ENCODE measurements at regions not wholly inside any gene's neighbourhood (a gene's known extent, or its start where the extent isn't known, plus 50 kb on each side); places are given as distances from the start of the nearest gene placed in this dataset.

- no peaks in the 10 kb centered on the region for H4K20me1 ChIP-seq (ENCODE audit: insufficient read depth)
- H3K4me3 ChIP-seq, result no peak overlapping the region
- H3F3A ChIP-seq (ENCODE audit: insufficient read depth), result no peaks in the 10 kb centered on the region
- H3K4me2 ChIP-seq (ENCODE audit: unreplicated experiment), result no peak overlapping the region
- H3K27ac ChIP-seq, result no peak overlapping the region
- no peaks in the 10 kb centered on the region for H3K4me1 ChIP-seq (ENCODE audit: insufficient read depth)
- H3K9ac ChIP-seq, result no peak overlapping the region
- H3K27me3 ChIP-seq (replicated peaks; ENCODE audit: insufficient read depth), result peaks cover 22% of the 10 kb centered on the region; the same call in 1 of the 2 replicates
- in situ Hi-C loops (cut with MboI), result no loop called here
- H3K9me3 ChIP-seq (ENCODE audit: low read depth), result no peaks in the 10 kb centered on the region
- no peak overlapping the region for H2AFZ ChIP-seq
- H3K79me2 ChIP-seq (ENCODE audit: insufficient read depth), result no peaks in the 10 kb centered on the region
- no peak for DNase-seq
- 19 to 22% methylated on average over 2 of the region's 2 CpGs for WGBS, 2 experiments (ENCODE audit: low coverage in 1 of 2, low lambda C conversion rate in 2 of 2, missing lambda C conversion rate in 2 of 2)
- no peaks in the 10 kb centered on the region for H3K36me3 ChIP-seq (ENCODE audit: low read depth)
- TF ChIP-seq EZH2 (IDR thresholded peaks at IDR 0.05; ENCODE audit: insufficient read depth, poor library complexity, severe bottlenecking) (no peak), EZH2phosphoT487 (IDR thresholded peaks at IDR 0.05; ENCODE audit: insufficient read depth, low read depth) (no peak)
- 0 out of 2 replicates have a peak, but pooled peaks cover 3% of the 10 kb centered on the region for H3K9me2 ChIP-seq (ENCODE audit: insufficient read depth)
These were observed 88.9 kb upstream of the SIX3 start for GRCh38 chr2:44852594-44852993.

- H3K9me2 ChIP-seq (ENCODE audit: insufficient read depth), result 0 out of 2 replicates have a peak, but pooled peaks cover 3% of the 10 kb centered on the region
- no peaks in the 10 kb centered on the region for H3K4me1 ChIP-seq (ENCODE audit: insufficient read depth)
- no peaks in the 10 kb centered on the region for H3F3A ChIP-seq (ENCODE audit: insufficient read depth)
- H3K27me3 ChIP-seq (replicated peaks; ENCODE audit: insufficient read depth), result peaks cover 50% of the 10 kb centered on the region
- H3K9me3 ChIP-seq (ENCODE audit: low read depth), result no peaks in the 10 kb centered on the region
- TF ChIP-seq EZH2 (IDR thresholded peaks at IDR 0.05; ENCODE audit: insufficient read depth, poor library complexity, severe bottlenecking) (no peak), EZH2phosphoT487 (IDR thresholded peaks at IDR 0.05; ENCODE audit: insufficient read depth, low read depth) (no peak)
- no peaks in the 10 kb centered on the region for H3K79me2 ChIP-seq (ENCODE audit: insufficient read depth)
- DNase-seq, result no peak
- in situ Hi-C loops (cut with MboI), result no loop called here
- no peak overlapping the region for H3K4me3 ChIP-seq
- no peaks in the 10 kb centered on the region for H3K36me3 ChIP-seq (ENCODE audit: low read depth)
- no peak overlapping the region for H2AFZ ChIP-seq
- H3K27ac ChIP-seq, result no peak overlapping the region
- no peaks in the 10 kb centered on the region for H4K20me1 ChIP-seq (ENCODE audit: insufficient read depth)
- no peak overlapping the region for H3K4me2 ChIP-seq (ENCODE audit: unreplicated experiment)
- no peak overlapping the region for H3K9ac ChIP-seq
- WGBS, 2 experiments (ENCODE audit: low coverage in 1 of 2, low lambda C conversion rate in 2 of 2, missing lambda C conversion rate in 2 of 2), result 35 to 38% methylated on average over 3 of the region's 3 CpGs
These were observed 82.2 kb upstream of the SIX3 start for GRCh38 chr2:44859337-44859736.

- DNase-seq, result no peak
- Histone ChIP-seq H3K4me3 (no peak overlapping the region), H3K9me2 (ENCODE audit: insufficient read depth) (no peaks in the 10 kb centered on the region), H3K27me3 (replicated peaks; ENCODE audit: insufficient read depth) (peaks cover 40% of the 10 kb centered on the region), H3K9ac (no peak overlapping the region), H2AFZ (no peak overlapping the region), H3K4me1 (ENCODE audit: insufficient read depth) (no peaks in the 10 kb centered on the region), H3K79me2 (ENCODE audit: insufficient read depth) (no peaks in the 10 kb centered on the region), H3F3A (ENCODE audit: insufficient read depth) (no peaks in the 10 kb centered on the region), H3K4me2 (ENCODE audit: unreplicated experiment) (no peak overlapping the region), H4K20me1 (ENCODE audit: insufficient read depth) (no peaks in the 10 kb centered on the region), H3K36me3 (ENCODE audit: low read depth) (no peaks in the 10 kb centered on the region), H3K27ac (no peak overlapping the region), H3K9me3 (ENCODE audit: low read depth) (no peaks in the 10 kb centered on the region)
- TF ChIP-seq EZH2 (IDR thresholded peaks at IDR 0.05; ENCODE audit: insufficient read depth, poor library complexity, severe bottlenecking), result no peak
- TF ChIP-seq EZH2phosphoT487 (IDR thresholded peaks at IDR 0.05; ENCODE audit: insufficient read depth, low read depth), result no peak
- WGBS, 2 experiments (ENCODE audit: low coverage in 1 of 2, low lambda C conversion rate in 2 of 2, missing lambda C conversion rate in 2 of 2), result 0% methylated on average over 1 of the region's 1 CpG
- in situ Hi-C loops (cut with MboI), result no loop called here
These were observed 75.3 kb upstream of the SIX3 start for GRCh38 chr2:44866152-44866551.

GRCh38 chr2:44869761-44870160 is 71.7 kb upstream of the SIX3 start:
- Histone ChIP-seq H3K4me1 (ENCODE audit: insufficient read depth) (no peaks in the 10 kb centered on the region), H3K79me2 (ENCODE audit: insufficient read depth) (no peaks in the 10 kb centered on the region), H2AFZ (no peak overlapping the region), H3K4me2 (ENCODE audit: unreplicated experiment) (no peak overlapping the region), H3K27me3 (replicated peaks; ENCODE audit: insufficient read depth) (peaks cover 28% of the 10 kb centered on the region), H3K9me3 (ENCODE audit: low read depth) (no peaks in the 10 kb centered on the region), H3K9me2 (ENCODE audit: insufficient read depth) (no peaks in the 10 kb centered on the region), H3K9ac (no peak overlapping the region), H4K20me1 (ENCODE audit: insufficient read depth) (no peaks in the 10 kb centered on the region), H3K36me3 (ENCODE audit: low read depth) (no peaks in the 10 kb centered on the region), H3K27ac (no peak overlapping the region), H3K4me3 (no peak overlapping the region), H3F3A (ENCODE audit: insufficient read depth) (no peaks in the 10 kb centered on the region)
- in situ Hi-C loops (cut with MboI), result no loop called here
- TF ChIP-seq EZH2phosphoT487 (IDR thresholded peaks at IDR 0.05; ENCODE audit: insufficient read depth, low read depth), result no peak
- TF ChIP-seq EZH2 (IDR thresholded peaks at IDR 0.05; ENCODE audit: insufficient read depth, poor library complexity, severe bottlenecking), result no peak
- 39 to 42% methylated on average over 5 of the region's 5 CpGs for WGBS, 2 experiments (ENCODE audit: low coverage in 1 of 2, low lambda C conversion rate in 2 of 2, missing lambda C conversion rate in 2 of 2)
- no peak for DNase-seq

GRCh38 chr2:44877417-44877816 is 64.1 kb upstream of the SIX3 start:
- H3K4me2 ChIP-seq (ENCODE audit: unreplicated experiment), result no peak overlapping the region
- no peaks in the 10 kb centered on the region for H3K9me3 ChIP-seq (ENCODE audit: low read depth)
- H2AFZ ChIP-seq, result no peak overlapping the region
- no peaks in the 10 kb centered on the region for H4K20me1 ChIP-seq (ENCODE audit: insufficient read depth)
- 48 to 54% methylated on average over 7 of the region's 7 CpGs for WGBS, 2 experiments (ENCODE audit: low coverage in 1 of 2, low lambda C conversion rate in 2 of 2, missing lambda C conversion rate in 2 of 2)
- TF ChIP-seq EZH2 (IDR thresholded peaks at IDR 0.05; ENCODE audit: insufficient read depth, poor library complexity, severe bottlenecking) (no peak), EZH2phosphoT487 (IDR thresholded peaks at IDR 0.05; ENCODE audit: insufficient read depth, low read depth) (no peak)
- H3K9me2 ChIP-seq (ENCODE audit: insufficient read depth), result no peaks in the 10 kb centered on the region
- no peak overlapping the region for H3K4me3 ChIP-seq
- no peaks in the 10 kb centered on the region for H3F3A ChIP-seq (ENCODE audit: insufficient read depth)
- no peaks in the 10 kb centered on the region for H3K79me2 ChIP-seq (ENCODE audit: insufficient read depth)
- no peaks in the 10 kb centered on the region for H3K36me3 ChIP-seq (ENCODE audit: low read depth)
- no peak for DNase-seq
- no peak overlapping the region for H3K9ac ChIP-seq
- no peak overlapping the region for H3K27ac ChIP-seq
- H3K27me3 ChIP-seq (replicated peaks; ENCODE audit: insufficient read depth), result peaks cover 44% of the 10 kb centered on the region
- in situ Hi-C loops (cut with MboI), result no loop called here
- no peaks in the 10 kb centered on the region for H3K4me1 ChIP-seq (ENCODE audit: insufficient read depth)

Measured in GM23248 (cell line).